Panc1 (cell line): ENCODE measurements at regions not wholly inside any gene's neighbourhood (a gene's known extent, or its start where the extent isn't known, plus 50 kb on each side); places are given as distances from the start of the nearest gene placed in this dataset.

Source experiments
- ATAC-seq: fragments of 200-7000 bp; cut with Tn5 transposase; 2 replicates; pipeline ENCODE4 v1.9.1; 2020; ENCODE audit warnings: mild to moderate bottlenecking, moderate library complexity
- BruUV-seq: library from RNA; stranded (reverse); fragments of 400-500 nt; replicated peaks from 2 replicates; lab custom pipeline; 2021; lab: Mats Ljungman, UMichigan
- CTCF ChIA-PET: fragments of 300-600 bp; sonication (Branson Sonifier 250); formaldehyde crosslinking; loops from one replicate; lab custom pipeline; 2022; ENCODE audit warnings: antibody characterized with exemption; lab: Charles Lee
- POLR2A ChIA-PET: fragments of 300-600 bp; sonication (Branson Sonifier 250); formaldehyde crosslinking; loops from one replicate; lab custom pipeline; 2022; ENCODE audit warnings: antibody characterized with exemption; lab: Charles Lee
- DNase-seq: peaks from one replicate; pipeline ENCODE4 v3.0.0-alpha.2; 2010; ENCODE audit warnings: low read depth, low spot score
- H3K27ac ChIP-seq: 2 replicates; pipeline ENCODE4 v1.5.1; 2011; ENCODE audit warnings: mild to moderate bottlenecking, low read length, inconsistent platforms
- H3K27me3 ChIP-seq: fragments of 200-500 bp; sonication (Bioruptor generic); 2 replicates; pipeline ENCODE4 v1.6.0; 2014; ENCODE audit warnings: low read length, inconsistent platforms; ENCODE audit not compliant: control insufficient read depth, insufficient read depth
- H3K36me3 ChIP-seq: fragments of 200-500 bp; sonication (Bioruptor generic); 2 replicates; pipeline ENCODE4 v1.5.1; 2014; ENCODE audit warnings: inconsistent platforms, mild to moderate bottlenecking, low read length, moderate library complexity; ENCODE audit not compliant: control insufficient read depth, insufficient read depth
- H3K4me1 ChIP-seq: 2 replicates; pipeline ENCODE4 v1.5.1; 2011; ENCODE audit warnings: inconsistent platforms, mild to moderate bottlenecking, low read length, moderate library complexity; ENCODE audit not compliant: control insufficient read depth, insufficient read depth
- H3K4me3 ChIP-seq, 2 experiments: 2 replicates each; pipeline ENCODE4 v1.5.1; 2011 to 2012; ENCODE audit warnings: low read depth in 2 of 2, low read length in 2 of 2, mild to moderate bottlenecking in 2 of 2, inconsistent platforms in 1 of 2, moderate library complexity in 1 of 2
- H3K9me3 ChIP-seq: fragments of 200-500 bp; sonication (Bioruptor generic); 2 replicates; pipeline ENCODE4 v1.5.1; 2014; ENCODE audit warnings: low read depth, mild to moderate bottlenecking, inconsistent platforms, low read length, moderate library complexity; ENCODE audit not compliant: control insufficient read depth, insufficient read depth
- POLR2AphosphoS5 ChIP-seq: IDR thresholded peaks from 2 replicates; pipeline ENCODE4 v1.6.1; 2012; ENCODE audit warnings: mild to moderate bottlenecking, low read depth, low read length, moderate library complexity
- REST ChIP-seq, 2 experiments: IDR thresholded peaks; 2 replicates each; pipeline ENCODE4 v1.6.1; 2011 to 2012; ENCODE audit warnings: low read depth in 2 of 2, control low read depth in 1 of 2, low read length in 1 of 2, mild to moderate bottlenecking in 1 of 2, moderate library complexity in 1 of 2; ENCODE audit not compliant: insufficient read depth in 1 of 2
- SIN3A ChIP-seq: IDR thresholded peaks from 2 replicates; pipeline ENCODE4 v1.6.1; 2012; ENCODE audit warnings: low read depth, mild to moderate bottlenecking, low read length, moderate library complexity, borderline replicate concordance; ENCODE audit not compliant: insufficient read depth
- TCF7L2 ChIP-seq: IDR thresholded peaks from 2 replicates; pipeline ENCODE4 v1.6.1; 2011; ENCODE audit warnings: mild to moderate bottlenecking, low read depth, low read length, inconsistent platforms
- in situ Hi-C: cut with HindIII; loops from 2 replicates; pipeline ENCODE4 v1.10.0; 2016; ENCODE audit warnings: low sequenced_read_pairs, low pct_unique_long_range_greater_than_20kb
- intact Hi-C: fragments of 100-400 bp; cut with micrococcal nuclease; formaldehyde crosslinking; loops from one replicate; pipeline ENCODE4 v1.10.0; 2022; ENCODE audit not compliant: unreplicated experiment
- TF ChIP-seq, protein P1 (sequence below): fragments of 450-650 bp; IDR thresholded peaks from 2 replicates; pipeline ENCODE4 v1.5.1; 2017; ENCODE audit warnings: mild to moderate bottlenecking

DNA sequence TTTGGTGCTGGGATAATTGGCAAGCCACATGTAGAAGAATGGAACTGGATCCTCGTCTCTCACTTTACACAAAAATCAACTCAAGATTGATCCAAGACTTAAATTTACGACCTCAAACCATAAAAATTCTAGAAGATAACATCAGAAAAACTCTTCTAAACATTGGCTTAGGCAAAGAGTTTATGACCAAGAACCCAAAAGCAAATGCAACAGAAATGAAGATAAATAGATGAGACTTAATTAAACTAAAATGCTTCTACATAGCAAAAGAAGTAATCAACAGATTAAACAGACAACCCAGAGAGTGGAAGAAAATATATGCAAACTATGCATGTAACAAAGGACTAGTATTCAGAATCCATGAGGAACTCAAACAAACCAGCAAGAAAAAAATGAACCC lies 80.1 kb downstream of the CLDN1 start:
- Histone ChIP-seq H3K36me3 (no peaks in the 10 kb centered on the region), H3K9me3 (no peaks in the 10 kb centered on the region), H3K27ac (no peak overlapping the region), H3K4me1 (no peaks in the 10 kb centered on the region), H3K4me3 (no peak overlapping the region), H3K27me3 (no peaks in the 10 kb centered on the region)
- TF ChIP-seq REST (IDR thresholded peaks at IDR 0.05; ENCODE audit: insufficient read depth in 1 of 2, low read depth in 2 of 2, low read length in 1 of 2) = no peak
- no peak for TF ChIP-seq SIN3A
- TF ChIP-seq, protein P1, sequence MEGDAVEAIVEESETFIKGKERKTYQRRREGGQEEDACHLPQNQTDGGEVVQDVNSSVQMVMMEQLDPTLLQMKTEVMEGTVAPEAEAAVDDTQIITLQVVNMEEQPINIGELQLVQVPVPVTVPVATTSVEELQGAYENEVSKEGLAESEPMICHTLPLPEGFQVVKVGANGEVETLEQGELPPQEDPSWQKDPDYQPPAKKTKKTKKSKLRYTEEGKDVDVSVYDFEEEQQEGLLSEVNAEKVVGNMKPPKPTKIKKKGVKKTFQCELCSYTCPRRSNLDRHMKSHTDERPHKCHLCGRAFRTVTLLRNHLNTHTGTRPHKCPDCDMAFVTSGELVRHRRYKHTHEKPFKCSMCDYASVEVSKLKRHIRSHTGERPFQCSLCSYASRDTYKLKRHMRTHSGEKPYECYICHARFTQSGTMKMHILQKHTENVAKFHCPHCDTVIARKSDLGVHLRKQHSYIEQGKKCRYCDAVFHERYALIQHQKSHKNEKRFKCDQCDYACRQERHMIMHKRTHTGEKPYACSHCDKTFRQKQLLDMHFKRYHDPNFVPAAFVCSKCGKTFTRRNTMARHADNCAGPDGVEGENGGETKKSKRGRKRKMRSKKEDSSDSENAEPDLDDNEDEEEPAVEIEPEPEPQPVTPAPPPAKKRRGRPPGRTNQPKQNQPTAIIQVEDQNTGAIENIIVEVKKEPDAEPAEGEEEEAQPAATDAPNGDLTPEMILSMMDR = no peak
- no peak for TF ChIP-seq TCF7L2
- no peak for TF ChIP-seq POLR2AphosphoS5
- BruUV-seq = no TSS peak
- in situ Hi-C loops (no loop called here), intact Hi-C loops (no loop called here)
- CTCF ChIA-PET = no interaction called here
- POLR2A ChIA-PET = no interaction called here
- ATAC-seq (no peak), DNase-seq (no peak)

DNA sequence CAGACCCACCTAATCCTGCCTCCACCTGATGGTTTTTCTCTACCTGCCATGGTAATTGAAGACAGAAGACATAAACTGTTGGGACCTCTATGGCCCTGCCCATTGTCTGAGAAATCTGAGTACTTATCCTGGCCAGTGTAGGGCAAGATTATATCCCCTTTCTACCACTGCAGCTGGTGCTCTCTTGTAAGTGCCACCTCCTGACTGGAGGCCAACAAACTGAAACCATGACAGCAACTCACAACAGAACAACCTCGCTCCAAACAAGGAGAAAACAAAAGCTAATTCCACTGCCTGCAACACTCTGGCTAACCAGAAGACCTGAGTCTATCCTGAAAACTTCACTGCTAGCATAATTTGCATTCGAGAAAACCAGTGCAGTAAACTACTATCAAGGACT lies 82.9 kb downstream of the CLDN1 start:
- H3K36me3 ChIP-seq = no peaks in the 10 kb centered on the region
- BruUV-seq = no TSS peak
- CTCF ChIA-PET = no interaction called here
- intact Hi-C loops (no loop called here), in situ Hi-C loops (no loop called here)
- no peaks in the 10 kb centered on the region for H3K9me3 ChIP-seq
- no peak for ATAC-seq
- DNase-seq = no peak
- no peak overlapping the region for H3K4me3 ChIP-seq
- H3K27ac ChIP-seq = no peak overlapping the region
- H3K27me3 ChIP-seq = no peaks in the 10 kb centered on the region
- H3K4me1 ChIP-seq = no peaks in the 10 kb centered on the region
- POLR2A ChIA-PET = no interaction called here
- TF ChIP-seq, protein P1 = no peak
- TF ChIP-seq SIN3A (no peak), POLR2AphosphoS5 (no peak), REST (IDR thresholded peaks at IDR 0.05; ENCODE audit: insufficient read depth in 1 of 2, low read depth in 2 of 2, low read length in 1 of 2) (no peak), TCF7L2 (no peak)
